HG03354 (cell line): ENCODE measurements at regions not wholly inside any gene's neighbourhood (a gene's known extent, or its start where the extent isn't known, plus 50 kb on each side); places are given as distances from the start of the nearest gene placed in this dataset.

ENCODE experiments used
- ATAC-seq: cut with Tn5 transposase; IDR thresholded peaks from one replicate; pipeline ENCODE4 v1.9.1; 2021; ENCODE audit warnings: mild to moderate bottlenecking; ENCODE audit not compliant: unreplicated experiment, poor library complexity, severe bottlenecking

- ATAC-seq = no peak
Observed at GRCh38 chr16:55955845-55956244, 80.7 kb upstream of the CES5A start.

- ATAC-seq = no peak
Observed at GRCh38 chr16:55955424-55955823, 80.3 kb upstream of the CES5A start.

DNA sequence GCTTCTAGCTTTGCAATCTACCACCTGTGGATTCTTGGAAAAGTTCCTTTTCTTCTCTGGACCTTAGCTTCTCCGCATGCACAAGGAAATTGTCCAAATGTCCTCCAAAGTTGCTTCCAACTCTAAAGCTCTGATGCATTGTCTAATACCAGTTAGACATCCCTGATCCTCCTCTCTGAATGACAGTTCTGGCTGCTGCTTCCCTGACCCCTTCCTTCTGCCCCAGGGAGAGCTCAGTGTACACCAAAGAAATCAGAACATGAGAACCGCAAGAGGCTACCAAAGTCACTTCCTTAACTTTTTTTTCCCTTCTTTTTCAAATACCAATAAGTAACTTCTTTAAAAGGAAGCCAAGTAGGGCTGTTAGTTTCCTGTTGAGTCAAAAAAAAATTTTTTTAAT, 79.7 kb upstream of the CES5A start:
- ATAC-seq = no peak

DNA sequence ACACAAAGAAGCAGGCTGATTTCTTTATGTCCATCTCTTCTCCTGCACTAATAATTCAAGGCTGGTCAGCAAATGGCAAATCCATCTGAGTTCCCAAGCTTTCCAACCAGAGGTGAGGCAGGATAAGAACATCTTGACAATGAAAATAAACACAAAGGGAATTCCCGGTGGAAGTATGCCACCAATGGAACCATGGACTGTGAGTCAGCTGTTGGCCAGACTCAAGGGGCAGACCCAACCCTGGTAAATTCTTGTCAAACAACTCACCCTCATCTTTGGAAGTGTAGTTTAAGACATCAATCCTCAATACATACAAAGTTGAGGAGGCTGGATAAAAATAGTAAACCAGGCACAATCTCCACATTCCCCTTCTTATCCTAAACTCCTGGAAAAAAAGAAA, 74.3 kb upstream of the CES5A start:
- ATAC-seq = no peak

DNA sequence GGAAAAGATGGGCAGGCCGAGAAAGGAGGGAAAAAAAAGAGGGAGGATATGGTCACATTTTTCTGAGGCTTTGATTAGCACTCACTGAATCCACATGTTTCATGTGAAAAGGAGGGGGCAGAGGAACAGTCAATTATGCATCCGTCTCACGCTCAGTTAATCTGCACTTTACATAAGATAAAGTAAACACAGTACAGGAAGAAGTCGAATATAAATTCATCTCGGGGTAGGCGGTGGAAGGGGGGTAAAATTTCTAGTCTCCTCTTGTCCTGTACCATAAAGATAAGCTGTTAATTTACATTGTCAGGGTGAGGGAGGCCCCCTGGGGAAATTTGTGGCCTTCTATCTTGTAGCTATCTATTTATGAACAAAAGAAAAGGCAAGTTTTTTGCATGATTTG, 73.1 kb upstream of the CES5A start:
- ATAC-seq = no peak

DNA sequence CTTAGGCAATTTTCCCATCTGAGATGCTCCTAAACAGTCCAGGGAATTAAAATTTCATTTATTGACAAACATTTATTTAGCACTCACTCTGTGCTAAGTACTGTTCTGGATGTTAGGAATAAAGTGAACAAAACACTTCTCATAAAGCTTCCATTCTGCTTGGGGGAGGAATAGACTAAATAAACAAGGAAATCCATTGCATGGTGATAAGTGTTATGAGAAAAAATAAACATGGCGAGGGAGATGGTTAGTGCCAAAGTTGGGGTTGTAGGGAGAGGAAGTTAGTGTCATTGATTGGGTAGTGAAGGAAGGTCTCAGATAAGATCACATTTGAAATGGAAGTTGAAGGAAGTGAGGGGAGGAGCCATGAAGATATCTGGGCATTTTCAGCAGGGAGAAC, 72.2 kb upstream of the CES5A start:
- no peak for ATAC-seq

DNA sequence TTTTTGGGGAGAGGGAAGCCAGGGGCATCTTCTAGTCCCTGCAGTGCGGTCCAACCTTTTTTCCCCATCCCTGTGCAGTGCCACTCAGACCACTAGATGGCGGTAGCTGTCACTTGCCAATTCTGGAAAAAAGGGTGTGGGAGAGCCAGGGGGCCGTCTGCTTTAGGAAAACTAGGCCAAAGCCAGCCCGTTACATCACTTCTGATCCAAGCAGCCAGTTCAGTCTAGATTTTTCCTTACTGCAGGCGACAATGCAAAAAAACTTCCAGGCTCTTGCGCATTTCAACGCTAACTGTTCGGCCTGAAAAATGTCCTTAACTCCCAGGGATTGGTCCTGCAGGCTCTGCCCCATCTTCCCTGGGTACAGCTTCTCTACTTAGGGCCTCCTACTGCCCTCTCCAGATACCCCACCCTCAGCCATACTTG, 69.2 kb upstream of the CES5A start:
- ATAC-seq = no peak

DNA sequence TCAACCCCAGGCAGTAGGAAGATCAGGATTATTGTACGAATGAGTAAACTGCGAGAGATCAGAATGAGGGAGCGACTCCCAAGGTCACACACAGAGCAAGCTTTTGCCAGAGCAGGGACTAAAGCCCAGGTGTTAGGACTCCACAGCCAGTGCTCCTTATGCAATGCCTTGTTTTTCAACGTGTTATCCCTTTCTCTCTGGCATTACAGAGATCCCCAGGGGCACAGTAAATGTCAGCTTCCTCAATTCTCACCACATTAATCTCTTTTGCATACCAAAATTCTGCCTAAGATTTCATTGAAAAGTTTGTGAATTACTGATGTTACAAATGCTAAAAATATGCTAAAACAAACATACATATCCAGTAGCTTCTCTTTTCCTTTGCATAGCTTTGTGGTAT, 68.1 kb upstream of the CES5A start:
- no peak for ATAC-seq

- ATAC-seq = no peak
Observed at GRCh38 chr16:55942821-55943220, 67.6 kb upstream of the CES5A start.

- ATAC-seq = no peak
Observed at GRCh38 chr16:55941552-55941951, 66.4 kb upstream of the CES5A start.

DNA sequence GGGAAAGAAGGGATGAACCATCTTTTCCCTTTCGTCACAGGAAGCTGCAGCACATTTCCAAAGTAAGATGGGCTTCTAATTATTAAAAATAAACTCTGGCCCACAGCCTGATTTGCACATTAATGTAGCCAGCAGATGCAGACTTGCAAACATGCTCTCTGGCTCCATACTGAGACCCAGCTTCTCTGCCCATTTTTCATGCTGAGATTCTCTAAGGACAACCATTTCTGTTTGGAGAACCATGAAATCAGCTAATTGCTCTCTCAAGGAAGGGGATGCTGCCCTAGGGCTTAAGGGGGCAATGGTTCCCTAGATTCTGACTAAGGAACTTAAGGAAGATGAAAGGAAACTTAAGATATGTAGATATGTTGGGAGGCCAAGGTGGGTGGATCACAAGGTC, 63.0 kb upstream of the CES5A start:
- ATAC-seq = no peak

DNA sequence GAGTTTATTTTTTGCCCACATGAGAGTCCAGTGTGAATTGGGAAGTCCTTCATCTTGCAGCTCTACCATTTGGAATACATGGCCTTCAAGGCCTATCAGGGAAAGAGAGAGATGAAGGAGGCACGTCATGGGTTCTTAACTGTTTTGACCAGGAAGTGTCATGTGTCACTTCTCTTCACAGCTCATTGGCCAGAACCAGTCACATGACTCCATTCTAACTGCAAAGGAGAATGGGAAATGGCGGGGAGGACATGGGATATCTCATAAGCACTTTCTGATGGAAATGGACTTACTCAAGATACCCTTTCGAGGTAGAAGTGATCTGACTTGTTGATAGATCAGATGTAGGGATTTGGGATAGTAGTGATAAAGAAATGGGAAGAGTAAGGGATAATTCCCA, 57.9 kb upstream of the CES5A start:
- no peak for ATAC-seq

- ATAC-seq = no peak
Observed at GRCh38 chr16:55930036-55930435, 54.9 kb upstream of the CES5A start.

- ATAC-seq = no peak
Observed at GRCh38 chr16:55929181-55929580, 54.0 kb upstream of the CES5A start.

DNA sequence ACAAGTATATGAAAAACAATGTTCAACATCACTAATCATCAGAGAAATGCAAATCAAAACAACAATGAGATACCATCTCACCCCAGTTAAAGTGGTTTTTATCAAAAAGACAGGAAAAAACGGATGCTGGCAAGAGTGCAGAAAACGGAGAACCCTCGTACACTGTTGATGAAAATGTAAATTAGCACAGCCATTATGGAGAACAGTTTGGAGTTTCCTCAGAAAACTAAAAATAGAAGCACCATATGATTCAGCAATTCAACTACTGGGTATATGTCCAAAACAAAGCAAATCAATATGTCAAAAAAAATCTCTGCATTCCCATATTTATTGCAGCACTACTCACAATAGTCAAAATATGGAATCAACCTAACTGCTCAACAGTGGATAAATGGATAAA, 50.1 kb upstream of the CES5A start:
- no peak for ATAC-seq
